HepG2 (cell line): ENCODE measurements at regions not wholly inside any gene's neighbourhood (a gene's known extent, or its start where the extent isn't known, plus 50 kb on each side); places are given as distances from the start of the nearest gene placed in this dataset.

Experiments
- ATAC-seq: fragments of 200-7000 bp; cut with Tn5 transposase; 3 replicates; pipeline ENCODE4 v1.9.1; 2020; ENCODE audit warnings: mild to moderate bottlenecking, moderate library complexity
- BruUV-seq: library from RNA; stranded (reverse); fragments of 400-500 nt; replicated peaks from 2 replicates; lab custom pipeline; 2021; lab: Mats Ljungman, UMichigan
- CTCF ChIA-PET: fragments of 300-600 bp; formaldehyde crosslinking; extraction: SDS; loops from one replicate; lab custom pipeline; 2021; ENCODE audit warnings: low total read pairs, inconsistent platforms, low intra/inter-chr PET ratio; lab: Yijun Ruan, JAX
- POLR2A ChIA-PET: fragments of 350-600 bp; sonication (Branson Sonifier 250); formaldehyde crosslinking; loops from one replicate; lab custom pipeline; 2020; ENCODE audit warnings: antibody characterized with exemption, inconsistent platforms; lab: Yijun Ruan, JAX
- DNase-seq: peaks from one replicate; pipeline ENCODE4 v3.0.0-alpha.2; 2015; ENCODE audit warnings: low spot score
- FAIRE-seq: peaks from 3 replicates; lab custom pipeline; 2011; peaks lifted over from hg19 to GRCh38; lab: Jason Lieb, UNC
- H2AFZ ChIP-seq: one replicate; pipeline ENCODE4 v1.6.1; 2011; ENCODE audit warnings: low read length, inconsistent platforms
- H3K27ac ChIP-seq: fragments of 300-600 bp; 3 replicates; pipeline ENCODE4 v1.8.0; 2011; ENCODE audit warnings: mixed run types, mild to moderate bottlenecking, mixed read lengths, low read length, inconsistent platforms; ENCODE audit not compliant: insufficient read depth; ENCODE audit errors: extremely low read length
- H3K27me3 ChIP-seq, 2 experiments: fragments of 200-600 bp in 1 of 2; 2 replicates in 1 of 2; 3 replicates in 1 of 2; pipeline versions ENCODE4 v1.6.0 to v1.8.0; 2011; ENCODE audit warnings: low read length in 2 of 2, mild to moderate bottlenecking in 2 of 2, moderate library complexity in 2 of 2, inconsistent platforms in 1 of 2; ENCODE audit not compliant: insufficient read depth in 2 of 2, control insufficient read depth in 1 of 2
- H3K36me3 ChIP-seq, 2 experiments: fragments of 200-600 bp in 1 of 2; replicated peaks in 1 of 2; 2 replicates in 1 of 2; 3 replicates in 1 of 2; pipeline versions ENCODE4 v1.5.1 to v1.8.0; 2011; ENCODE audit warnings: low read length in 2 of 2, inconsistent platforms in 1 of 2; ENCODE audit not compliant: insufficient read depth in 2 of 2, control insufficient read depth in 1 of 2
- H3K4me1 ChIP-seq: 2 replicates; pipeline ENCODE4 v1.5.1; 2012; ENCODE audit warnings: low read length, inconsistent platforms; ENCODE audit not compliant: insufficient read depth
- H3K4me2 ChIP-seq: 2 replicates; pipeline ENCODE4 v1.6.0; 2011; ENCODE audit warnings: low read depth, low read length, inconsistent platforms
- H3K4me3 ChIP-seq, 3 experiments: fragments of 200-600 bp in 1 of 3; sonication (generic), shearing (Covaris generic) in 1 of 3; replicated peaks in 1 of 3; 2 replicates each; pipeline ENCODE4 v1.5.1; 2011 to 2016; ENCODE audit warnings: low read length in 3 of 3, inconsistent platforms in 2 of 3, low read depth in 2 of 3, mild to moderate bottlenecking in 2 of 3, control low read depth in 1 of 3, mixed read lengths in 1 of 3; ENCODE audit not compliant: insufficient read depth in 1 of 3
- H3K79me2 ChIP-seq: one replicate; pipeline ENCODE4 v1.6.1; 2011; ENCODE audit warnings: low read length, inconsistent platforms; ENCODE audit not compliant: insufficient read depth
- H3K9ac ChIP-seq: 2 replicates; pipeline ENCODE4 v1.6.0; 2011; ENCODE audit warnings: mild to moderate bottlenecking, low read depth, low read length, inconsistent platforms; ENCODE audit not compliant: insufficient read depth
- H3K9me3 ChIP-seq: 2 replicates; pipeline ENCODE4 v1.5.1; 2012; ENCODE audit warnings: mild to moderate bottlenecking, low read length
- H4K20me1 ChIP-seq: 2 replicates; pipeline ENCODE4 v1.6.0; 2011; ENCODE audit warnings: inconsistent platforms, mild to moderate bottlenecking, low read length, moderate library complexity; ENCODE audit not compliant: insufficient read depth
- HMG20A ChIP-seq: IDR thresholded peaks from 2 replicates; pipeline ENCODE4 v1.6.1; 2016; ENCODE audit warnings: borderline replicate concordance
- HNRNPH1 ChIP-seq: fragments of 200-400 bp; formaldehyde crosslinking; optimal IDR thresholded peaks from 2 replicates; pipeline ENCODE3; 2017; ENCODE audit warnings: mild to moderate bottlenecking, low read depth, low read length
- KLF6 ChIP-seq: IDR thresholded peaks from 2 replicates; pipeline ENCODE4 v1.8.0; 2016; ENCODE audit warnings: missing biosample characterization, missing genetic modification reagents
- NFIB ChIP-seq: sonication (generic); formaldehyde crosslinking; IDR thresholded peaks from 2 replicates; pipeline ENCODE4 v1.9.0; 2021; ENCODE audit warnings: missing genetic modification reagents, mild to moderate bottlenecking, borderline replicate concordance
- RFX5 ChIP-seq: IDR thresholded peaks from 2 replicates; pipeline ENCODE4 v1.6.1; 2011; ENCODE audit warnings: low read depth, low read length, improper control_type of control experiment
- THYN1 ChIP-seq: sonication (generic); formaldehyde crosslinking; IDR thresholded peaks from 2 replicates; pipeline ENCODE4 v1.8.1; 2023; ENCODE audit warnings: low read depth, mild to moderate bottlenecking, moderate library complexity, missing genetic modification reagents, borderline replicate concordance
- XRCC5 ChIP-seq: fragments of 200-400 bp; formaldehyde crosslinking; optimal IDR thresholded peaks from 2 replicates; pipeline ENCODE3; 2017; ENCODE audit warnings: mild to moderate bottlenecking, low read length
- ZBTB7A ChIP-seq: sonication (generic); formaldehyde crosslinking; IDR thresholded peaks from 2 replicates; pipeline ENCODE4 v1.8.0; 2022; ENCODE audit warnings: mild to moderate bottlenecking, missing genetic modification reagents
- ZNF260 ChIP-seq: sonication (generic); formaldehyde crosslinking; IDR thresholded peaks from 2 replicates; pipeline ENCODE4 v1.4.0; 2020; ENCODE audit warnings: missing genetic modification reagents, low read depth, mild to moderate bottlenecking, borderline replicate concordance
- ZNF468 ChIP-seq: sonication (generic); formaldehyde crosslinking; IDR thresholded peaks from 2 replicates; pipeline ENCODE4 v1.8.0; 2022; ENCODE audit warnings: mild to moderate bottlenecking, moderate library complexity, missing genetic modification reagents
- ZNF562 ChIP-seq: sonication (generic); formaldehyde crosslinking; IDR thresholded peaks from 2 replicates; pipeline ENCODE4 v1.8.0; 2022; ENCODE audit warnings: missing genetic modification reagents, borderline replicate concordance
- ZNF816 ChIP-seq: sonication (generic); formaldehyde crosslinking; IDR thresholded peaks from 2 replicates; pipeline ENCODE4 v1.8.0; 2022; ENCODE audit warnings: missing genetic modification reagents, mild to moderate bottlenecking, borderline replicate concordance
- ZNF883 ChIP-seq: sonication (generic); formaldehyde crosslinking; IDR thresholded peaks from 2 replicates; pipeline ENCODE4 v1.5.1; 2020; ENCODE audit warnings: mild to moderate bottlenecking, missing genetic modification reagents; ENCODE audit errors: not compliant biosample characterization
- WGBS: methylation state at CpG from one replicate; pipeline ENCODE4 v1.1.6; 2017; ENCODE audit warnings: low lambda C conversion rate; 5-methylcytosine and 5-hydroxymethylcytosine counted together
- in situ Hi-C: cut with HindIII; loops from 2 replicates; pipeline ENCODE4 v1.10.0; 2017; ENCODE audit warnings: low pct_unique_long_range_greater_than_20kb; ENCODE audit not compliant: extremely low pct_ligation_motif_present
- intact Hi-C: fragments of 100-400 bp; cut with micrococcal nuclease; formaldehyde crosslinking; loops from one replicate; pipeline ENCODE4 v1.10.0; 2022; ENCODE audit not compliant: unreplicated experiment
- TF ChIP-seq, protein P1 (sequence below): sonication (generic); formaldehyde crosslinking; IDR thresholded peaks from 2 replicates; pipeline ENCODE4 v1.4.0; 2020; ENCODE audit warnings: mild to moderate bottlenecking, missing genetic modification reagents
- TF ChIP-seq, protein P2 (sequence below): sonication (generic); formaldehyde crosslinking; IDR thresholded peaks from 2 replicates; pipeline ENCODE4 v1.4.0; 2020; ENCODE audit warnings: mild to moderate bottlenecking, missing genetic modification reagents
- TF ChIP-seq, protein P3 (sequence below): IDR thresholded peaks from 2 replicates; pipeline ENCODE4 v1.6.1; 2016

GRCh38 chr3:24953060-24953771 is 458.6 kb upstream of the THRB start:
- intact Hi-C loops, result no loop called here
- POLR2A ChIA-PET, result no interaction called here
- no peak for FAIRE-seq

GRCh38 chr3:24956613-24957012 is 462.0 kb upstream of the THRB start:
- no peak overlapping the region for H3K4me2 ChIP-seq
- no peaks in the 10 kb centered on the region for H3K4me1 ChIP-seq
- CTCF ChIA-PET, result no interaction called here
- no TSS peak for BruUV-seq
- no peaks in the 10 kb centered on the region for H3K36me3 ChIP-seq
- no peak overlapping the region for H3K9ac ChIP-seq
- H3K27me3 ChIP-seq, result no peaks in the 10 kb centered on the region
- POLR2A ChIA-PET, result no interaction called here
- H3K27ac ChIP-seq, result no peak overlapping the region
- DNase-seq, result no peak
- H3K9me3 ChIP-seq, result no peaks in the 10 kb centered on the region
- no peaks in the 10 kb centered on the region for H4K20me1 ChIP-seq
- 40% methylated on average over 4 of the region's 4 CpGs for WGBS
- TF ChIP-seq, protein P1, sequence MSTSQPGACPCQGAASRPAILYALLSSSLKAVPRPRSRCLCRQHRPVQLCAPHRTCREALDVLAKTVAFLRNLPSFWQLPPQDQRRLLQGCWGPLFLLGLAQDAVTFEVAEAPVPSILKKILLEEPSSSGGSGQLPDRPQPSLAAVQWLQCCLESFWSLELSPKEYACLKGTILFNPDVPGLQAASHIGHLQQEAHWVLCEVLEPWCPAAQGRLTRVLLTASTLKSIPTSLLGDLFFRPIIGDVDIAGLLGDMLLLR, result no peak
- TF ChIP-seq HNRNPH1, result no peak
- no peaks in the 10 kb centered on the region for H3K79me2 ChIP-seq
- FAIRE-seq, result no peak
- H3K4me3 ChIP-seq, result no peak overlapping the region
- intact Hi-C loops (no loop called here), in situ Hi-C loops (no loop called here)
- no peak for ATAC-seq
- no peak overlapping the region for H2AFZ ChIP-seq

More at GRCh38 chr3:24953060-24953771, 458.6 kb upstream of the THRB start:
- Histone ChIP-seq H3K27me3 (no peaks in the 10 kb centered on the region), H2AFZ (no peak overlapping the region), H3K4me3 (no peak overlapping the region), H3K9me3 (no peaks in the 10 kb centered on the region), H3K36me3 (no peaks in the 10 kb centered on the region), H3K4me2 (no peak overlapping the region), H3K4me1 (no peaks in the 10 kb centered on the region), H4K20me1 (no peaks in the 10 kb centered on the region), H3K9ac (no peak overlapping the region), H3K79me2 (no peaks in the 10 kb centered on the region), H3K27ac (no peak overlapping the region)
- in situ Hi-C loops, result no loop called here
- DNase-seq, result no peak
- ATAC-seq, result no peak
- no TSS peak for BruUV-seq
- no peak for TF ChIP-seq ZNF883 (CRISPR knock-in tag)
- TF ChIP-seq NFIB (CRISPR knock-in tag), result no peak
- TF ChIP-seq ZBTB7A (CRISPR knock-in tag), result no peak
- no peak for TF ChIP-seq ZNF260
- no peak for TF ChIP-seq HMG20A (CRISPR knock-in tag)
- TF ChIP-seq ZNF562, result no peak
- TF ChIP-seq THYN1 (CRISPR knock-in tag), result no peak
- TF ChIP-seq, protein P2, sequence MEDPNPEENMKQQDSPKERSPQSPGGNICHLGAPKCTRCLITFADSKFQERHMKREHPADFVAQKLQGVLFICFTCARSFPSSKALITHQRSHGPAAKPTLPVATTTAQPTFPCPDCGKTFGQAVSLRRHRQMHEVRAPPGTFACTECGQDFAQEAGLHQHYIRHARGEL (CRISPR knock-in tag), result no peak
- TF ChIP-seq, protein P3, sequence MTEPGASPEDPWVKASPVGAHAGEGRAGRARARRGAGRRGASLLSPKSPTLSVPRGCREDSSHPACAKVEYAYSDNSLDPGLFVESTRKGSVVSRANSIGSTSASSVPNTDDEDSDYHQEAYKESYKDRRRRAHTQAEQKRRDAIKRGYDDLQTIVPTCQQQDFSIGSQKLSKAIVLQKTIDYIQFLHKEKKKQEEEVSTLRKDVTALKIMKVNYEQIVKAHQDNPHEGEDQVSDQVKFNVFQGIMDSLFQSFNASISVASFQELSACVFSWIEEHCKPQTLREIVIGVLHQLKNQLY, result no peak
- TF ChIP-seq KLF6 (CRISPR knock-in tag), result no peak
- TF ChIP-seq ZNF816 (CRISPR knock-in tag), result no peak
- TF ChIP-seq RFX5, result no peak
- no peak for TF ChIP-seq ZNF468 (CRISPR knock-in tag)
- TF ChIP-seq XRCC5, result no peak
- WGBS, result 13% methylated on average over 5 of the region's 5 CpGs
- CTCF ChIA-PET, result no interaction called here
